ENCODE measurements at regions not wholly inside any gene's neighbourhood (a gene's known extent, or its start where the extent isn't known, plus 50 kb on each side); places are given as distances from the start of the nearest gene placed in this dataset.

DNA sequence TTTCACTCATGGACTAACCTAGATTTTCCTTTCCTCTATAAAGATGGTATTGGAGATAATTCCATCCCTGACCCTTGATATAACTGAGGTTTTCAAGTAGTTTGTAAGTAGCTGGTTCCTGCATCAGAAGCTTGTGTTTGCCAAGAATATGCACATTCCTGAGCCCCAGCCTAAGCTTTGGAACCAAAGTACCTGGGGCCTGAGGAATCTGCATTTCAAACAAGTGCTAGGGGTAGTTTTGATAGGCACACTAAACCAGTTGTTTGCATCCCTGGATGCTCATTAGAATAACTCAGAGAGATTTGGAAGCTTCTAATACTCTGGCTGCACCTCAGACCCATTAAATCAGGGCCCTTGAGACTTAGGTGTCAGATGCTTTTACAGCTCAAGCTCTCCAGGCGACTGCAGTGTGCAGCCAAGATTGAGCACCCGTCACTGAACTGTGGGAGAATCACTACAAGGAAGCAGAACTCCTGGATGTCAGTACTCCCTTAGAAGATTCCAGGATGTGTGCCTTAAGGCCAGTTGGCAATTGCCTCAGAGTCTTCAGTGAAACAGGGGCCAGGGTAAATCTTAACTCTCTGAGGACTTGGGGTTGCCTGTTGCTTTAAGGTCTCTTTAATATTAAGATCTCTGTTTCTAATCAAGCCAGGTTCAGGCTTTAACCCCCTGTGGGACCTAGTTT, 565.0 kb downstream of the REEP3 start:
- Histone ChIP-seq H3K36me3 (no peaks in the 10 kb centered on the region), H3K27ac (no peak overlapping the region), H3K4me3 (no peak overlapping the region), H3K4me1 (ENCODE audit: insufficient read depth) (peaks cover 2% of the 10 kb centered on the region), H3K9me3 (no peaks in the 10 kb centered on the region), H3K27me3 (no peaks in the 10 kb centered on the region)
- DNase-seq, result no peak
- intact Hi-C loops (cut with DNase I), result no loop called here
- WGBS, 3 donors, result 55 to 71% (median 61%) methylated on average over 2 of the region's 2 CpGs
- TF ChIP-seq, protein P1, sequence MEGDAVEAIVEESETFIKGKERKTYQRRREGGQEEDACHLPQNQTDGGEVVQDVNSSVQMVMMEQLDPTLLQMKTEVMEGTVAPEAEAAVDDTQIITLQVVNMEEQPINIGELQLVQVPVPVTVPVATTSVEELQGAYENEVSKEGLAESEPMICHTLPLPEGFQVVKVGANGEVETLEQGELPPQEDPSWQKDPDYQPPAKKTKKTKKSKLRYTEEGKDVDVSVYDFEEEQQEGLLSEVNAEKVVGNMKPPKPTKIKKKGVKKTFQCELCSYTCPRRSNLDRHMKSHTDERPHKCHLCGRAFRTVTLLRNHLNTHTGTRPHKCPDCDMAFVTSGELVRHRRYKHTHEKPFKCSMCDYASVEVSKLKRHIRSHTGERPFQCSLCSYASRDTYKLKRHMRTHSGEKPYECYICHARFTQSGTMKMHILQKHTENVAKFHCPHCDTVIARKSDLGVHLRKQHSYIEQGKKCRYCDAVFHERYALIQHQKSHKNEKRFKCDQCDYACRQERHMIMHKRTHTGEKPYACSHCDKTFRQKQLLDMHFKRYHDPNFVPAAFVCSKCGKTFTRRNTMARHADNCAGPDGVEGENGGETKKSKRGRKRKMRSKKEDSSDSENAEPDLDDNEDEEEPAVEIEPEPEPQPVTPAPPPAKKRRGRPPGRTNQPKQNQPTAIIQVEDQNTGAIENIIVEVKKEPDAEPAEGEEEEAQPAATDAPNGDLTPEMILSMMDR (IDR thresholded peaks at IDR 0.05), result no peak
- no peak for TF ChIP-seq EP300 (IDR thresholded peaks at IDR 0.05)
- no peak for TF ChIP-seq POLR2A (IDR thresholded peaks at IDR 0.05)

DNA sequence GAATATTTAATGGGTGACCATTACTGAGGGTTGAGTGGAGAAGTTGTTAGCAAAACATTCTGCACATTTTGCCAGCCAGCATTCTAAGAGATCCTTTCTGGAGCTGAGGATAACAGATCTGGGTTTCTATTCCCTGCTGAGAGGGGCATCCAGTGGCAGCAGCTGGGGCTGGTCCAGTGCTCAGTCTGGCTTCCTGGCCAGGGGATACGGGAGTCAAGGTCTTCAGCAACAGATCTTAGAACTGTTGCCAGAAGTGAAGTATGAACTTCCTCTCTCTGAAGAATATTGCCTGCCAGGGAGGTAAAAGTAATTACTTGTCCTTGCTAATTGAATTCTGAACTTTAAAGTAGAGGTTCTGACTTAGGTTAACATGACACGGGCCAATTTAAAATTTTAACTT, 568.4 kb downstream of the REEP3 start:
- no peak for TF ChIP-seq EP300 (IDR thresholded peaks at IDR 0.05)
- peaks cover 2% of the 10 kb centered on the region for H3K4me1 ChIP-seq (ENCODE audit: insufficient read depth)
- H3K9me3 ChIP-seq, result no peaks in the 10 kb centered on the region
- intact Hi-C loops (cut with DNase I), result no loop called here
- no peaks in the 10 kb centered on the region for H3K27me3 ChIP-seq
- no peaks in the 10 kb centered on the region for H3K36me3 ChIP-seq
- no peak for DNase-seq
- H3K27ac ChIP-seq, result no peak overlapping the region
- 1 to 9% (median 3%) methylated on average over 2 of the region's 2 CpGs for WGBS, 3 donors
- no peak overlapping the region for H3K4me3 ChIP-seq

DNA sequence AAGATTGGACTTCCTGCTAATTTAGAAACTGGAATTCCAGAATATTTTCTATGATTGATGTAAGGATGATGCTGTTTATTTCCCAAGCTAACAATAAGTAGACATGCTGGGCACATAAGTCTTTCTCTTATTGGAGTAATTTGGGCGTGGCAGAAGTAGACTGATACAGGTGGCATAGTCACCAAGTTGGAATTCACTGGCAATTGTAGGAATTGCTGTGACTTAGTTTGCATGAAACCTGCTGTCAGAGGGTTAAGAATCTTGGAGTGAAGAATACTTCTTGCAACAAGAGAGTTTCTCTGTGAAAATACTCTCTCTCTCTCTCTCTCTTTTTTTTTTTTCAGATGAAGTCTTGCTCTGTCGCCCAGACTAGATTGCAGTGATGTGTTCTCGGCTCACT, 569.7 kb downstream of the REEP3 start:
- no peak overlapping the region for H3K27ac ChIP-seq
- intact Hi-C loops (cut with DNase I), result no loop called here
- H3K4me3 ChIP-seq, result no peak overlapping the region
- no peaks in the 10 kb centered on the region for H3K36me3 ChIP-seq
- no peak for DNase-seq
- no peaks in the 10 kb centered on the region for H3K27me3 ChIP-seq
- H3K9me3 ChIP-seq, result no peaks in the 10 kb centered on the region
- 75 to 88% (median 81%) methylated on average over 3 of the region's 3 CpGs for WGBS, 3 donors
- peaks cover 2% of the 10 kb centered on the region for H3K4me1 ChIP-seq (ENCODE audit: insufficient read depth)
- TF ChIP-seq, protein P1 (IDR thresholded peaks at IDR 0.05), result no peak
- TF ChIP-seq EP300 (IDR thresholded peaks at IDR 0.05) (no peak), POLR2A (IDR thresholded peaks at IDR 0.05) (no peak)

DNA sequence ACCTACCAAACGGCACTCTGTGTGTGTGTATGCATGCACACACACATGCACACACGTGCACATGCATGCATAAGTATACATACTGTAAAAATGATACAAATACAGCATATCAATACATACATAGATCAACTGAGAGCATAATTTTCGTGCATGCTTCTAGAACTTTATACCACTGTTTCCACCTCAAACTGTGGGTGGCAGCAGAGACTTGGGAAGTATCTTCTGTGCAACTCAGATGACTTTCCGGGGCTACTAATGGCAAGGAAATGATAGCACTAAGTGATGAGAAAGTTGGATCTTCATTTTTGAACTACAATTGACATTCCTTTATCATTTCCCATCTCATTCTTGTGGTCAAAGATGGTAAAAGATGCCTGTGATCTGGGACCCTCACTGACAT, 570.7 kb downstream of the REEP3 start:
- no peak for DNase-seq
- 51 to 66% (median 53%) methylated on average over 4 of the region's 4 CpGs for WGBS, 3 donors
- H3K4me3 ChIP-seq, result no peak overlapping the region
- no peaks in the 10 kb centered on the region for H3K9me3 ChIP-seq
- TF ChIP-seq POLR2A (IDR thresholded peaks at IDR 0.05) (no peak), EP300 (IDR thresholded peaks at IDR 0.05) (no peak)
- TF ChIP-seq, protein P1 (IDR thresholded peaks at IDR 0.05), result no peak
- no peak overlapping the region for H3K27ac ChIP-seq
- H3K36me3 ChIP-seq, result no peaks in the 10 kb centered on the region
- intact Hi-C loops (cut with DNase I), result no loop called here
- H3K4me1 ChIP-seq (ENCODE audit: insufficient read depth), result peaks cover 2% of the 10 kb centered on the region
- no peaks in the 10 kb centered on the region for H3K27me3 ChIP-seq

DNA sequence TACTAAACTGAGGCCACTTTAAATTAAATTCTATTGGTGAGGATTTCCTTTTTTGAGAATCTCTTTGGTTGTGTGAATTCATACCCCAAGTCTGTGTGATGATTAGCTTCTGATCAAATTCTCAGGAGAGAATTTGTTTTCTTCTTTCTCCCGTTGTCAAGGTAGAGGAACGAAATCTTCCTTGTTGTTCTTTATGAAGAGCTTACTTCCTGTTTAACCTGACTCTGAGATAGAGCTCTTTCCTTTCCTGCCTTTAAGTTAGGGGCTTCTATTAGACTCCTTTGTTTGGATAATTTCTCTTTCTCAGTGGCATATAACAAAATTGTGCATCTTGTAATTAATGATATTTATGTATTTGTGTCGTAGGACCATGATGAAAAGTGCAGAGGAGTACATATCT, 572.1 kb downstream of the REEP3 start:
- Histone ChIP-seq H3K4me1 (ENCODE audit: insufficient read depth) (peaks cover 2% of the 10 kb centered on the region), H3K36me3 (no peaks in the 10 kb centered on the region), H3K9me3 (no peaks in the 10 kb centered on the region), H3K27ac (no peak overlapping the region), H3K4me3 (no peak overlapping the region), H3K27me3 (no peaks in the 10 kb centered on the region)
- TF ChIP-seq POLR2A (IDR thresholded peaks at IDR 0.05) (no peak), EP300 (IDR thresholded peaks at IDR 0.05) (no peak)
- TF ChIP-seq, protein P1 (IDR thresholded peaks at IDR 0.05), result no peak
- no peak for DNase-seq
- WGBS, 3 donors, result 70 to 74% (median 73%) methylated on average over 3 of the region's 3 CpGs
- intact Hi-C loops (cut with DNase I), result no loop called here
